ENCODE measurements at regions not wholly inside any gene's neighbourhood (a gene's known extent, or its start where the extent isn't known, plus 50 kb on each side); places are given as distances from the start of the nearest gene placed in this dataset.

DNA sequence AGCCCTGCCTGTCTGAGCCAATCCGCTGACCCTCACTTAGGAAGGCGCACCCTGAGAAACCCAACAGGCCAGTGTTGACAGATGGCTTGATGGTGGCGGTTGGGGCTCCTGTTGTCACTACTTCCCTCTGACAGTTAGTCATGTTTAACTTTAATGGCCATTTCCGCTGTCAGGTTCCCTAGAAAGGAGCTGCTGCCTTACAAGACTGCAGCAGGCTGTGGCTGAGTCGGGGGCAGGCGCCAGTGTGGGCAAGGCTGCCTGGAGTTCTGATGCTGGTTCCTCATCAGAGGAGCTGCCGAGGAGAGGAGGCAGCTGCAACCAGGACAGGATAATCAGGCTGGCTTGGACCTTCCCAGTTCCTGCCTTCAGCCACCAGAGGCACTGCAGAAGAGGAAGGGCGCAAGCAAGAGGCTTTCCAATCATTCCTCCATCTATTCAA, 223.2 kb upstream of the DYNLRB2 start:
- BruUV-seq (replicated peaks), result no TSS peak
- H3K36me3 ChIP-seq (ENCODE audit: control insufficient read depth, insufficient read depth, low read length), result no peaks in the 10 kb centered on the region
- ChIA-PET POLR2A (no interaction called here), CTCF (interaction anchor here (0.6 kb wide), 1 partner anchor 718 kb away, joined by 4 read pairs; no protein-coding TSS in a partner anchor)
- no peak overlapping the region for H3K27ac ChIP-seq (ENCODE audit: low read length)
- intact Hi-C loops (cut with micrococcal nuclease; ENCODE audit: unreplicated experiment) (no loop called here), in situ Hi-C loops (cut with HindIII; ENCODE audit: low pct_unique_long_range_greater_than_20kb, low sequenced_read_pairs) (no loop called here)
- H3K4me1 ChIP-seq (ENCODE audit: control insufficient read depth, insufficient read depth, low read length), result no peaks in the 10 kb centered on the region
- ATAC-seq (no peak), DNase-seq (ENCODE audit: low read depth, low spot score) (no peak)
- H3K4me3 ChIP-seq (ENCODE audit: low read depth in 2 of 2, low read length in 2 of 2), result no peak overlapping the region
- no peaks in the 10 kb centered on the region for H3K9me3 ChIP-seq (ENCODE audit: control insufficient read depth, insufficient read depth, low read depth, low read length)
- no peaks in the 10 kb centered on the region for H3K27me3 ChIP-seq (ENCODE audit: control insufficient read depth, insufficient read depth, low read length)
- TF ChIP-seq SIN3A (IDR thresholded peaks at IDR 0.05; ENCODE audit: borderline replicate concordance, insufficient read depth, low read depth, low read length), result no peak
- TF ChIP-seq TCF7L2 (IDR thresholded peaks at IDR 0.05; ENCODE audit: low read depth, low read length), result no peak
- TF ChIP-seq REST (IDR thresholded peaks at IDR 0.05; ENCODE audit: insufficient read depth in 1 of 2, low read depth in 2 of 2, low read length in 1 of 2), result no peak
- TF ChIP-seq, protein P1, sequence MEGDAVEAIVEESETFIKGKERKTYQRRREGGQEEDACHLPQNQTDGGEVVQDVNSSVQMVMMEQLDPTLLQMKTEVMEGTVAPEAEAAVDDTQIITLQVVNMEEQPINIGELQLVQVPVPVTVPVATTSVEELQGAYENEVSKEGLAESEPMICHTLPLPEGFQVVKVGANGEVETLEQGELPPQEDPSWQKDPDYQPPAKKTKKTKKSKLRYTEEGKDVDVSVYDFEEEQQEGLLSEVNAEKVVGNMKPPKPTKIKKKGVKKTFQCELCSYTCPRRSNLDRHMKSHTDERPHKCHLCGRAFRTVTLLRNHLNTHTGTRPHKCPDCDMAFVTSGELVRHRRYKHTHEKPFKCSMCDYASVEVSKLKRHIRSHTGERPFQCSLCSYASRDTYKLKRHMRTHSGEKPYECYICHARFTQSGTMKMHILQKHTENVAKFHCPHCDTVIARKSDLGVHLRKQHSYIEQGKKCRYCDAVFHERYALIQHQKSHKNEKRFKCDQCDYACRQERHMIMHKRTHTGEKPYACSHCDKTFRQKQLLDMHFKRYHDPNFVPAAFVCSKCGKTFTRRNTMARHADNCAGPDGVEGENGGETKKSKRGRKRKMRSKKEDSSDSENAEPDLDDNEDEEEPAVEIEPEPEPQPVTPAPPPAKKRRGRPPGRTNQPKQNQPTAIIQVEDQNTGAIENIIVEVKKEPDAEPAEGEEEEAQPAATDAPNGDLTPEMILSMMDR (IDR thresholded peaks at IDR 0.05), result no peak; the same call in 1 of the 2 replicates
- TF ChIP-seq POLR2AphosphoS5 (IDR thresholded peaks at IDR 0.05; ENCODE audit: low read depth, low read length), result no peak

GRCh38 chr16:80317116-80317515, 223.7 kb upstream of the DYNLRB2 start:
- in situ Hi-C loops (cut with HindIII; ENCODE audit: low pct_unique_long_range_greater_than_20kb, low sequenced_read_pairs) (no loop called here), intact Hi-C loops (cut with micrococcal nuclease; ENCODE audit: unreplicated experiment) (no loop called here)
- Histone ChIP-seq H3K27me3 (ENCODE audit: control insufficient read depth, insufficient read depth, low read length) (no peaks in the 10 kb centered on the region), H3K4me1 (ENCODE audit: control insufficient read depth, insufficient read depth, low read length) (no peaks in the 10 kb centered on the region), H3K4me3 (ENCODE audit: low read depth in 2 of 2, low read length in 2 of 2) (no peak overlapping the region), H3K27ac (ENCODE audit: low read length) (no peak overlapping the region), H3K36me3 (ENCODE audit: control insufficient read depth, insufficient read depth, low read length) (no peaks in the 10 kb centered on the region), H3K9me3 (ENCODE audit: control insufficient read depth, insufficient read depth, low read depth, low read length) (no peaks in the 10 kb centered on the region)
- DNase-seq (ENCODE audit: low read depth, low spot score) (no peak), ATAC-seq (no peak)
- TF ChIP-seq, protein P1 (IDR thresholded peaks at IDR 0.05), result no peak
- no peak for TF ChIP-seq TCF7L2 (IDR thresholded peaks at IDR 0.05; ENCODE audit: low read depth, low read length)
- no peak for TF ChIP-seq REST (IDR thresholded peaks at IDR 0.05; ENCODE audit: insufficient read depth in 1 of 2, low read depth in 2 of 2, low read length in 1 of 2)
- no peak for TF ChIP-seq POLR2AphosphoS5 (IDR thresholded peaks at IDR 0.05; ENCODE audit: low read depth, low read length)
- TF ChIP-seq SIN3A (IDR thresholded peaks at IDR 0.05; ENCODE audit: borderline replicate concordance, insufficient read depth, low read depth, low read length), result no peak
- POLR2A ChIA-PET, result no interaction called here
- BruUV-seq (replicated peaks), result no TSS peak
- CTCF ChIA-PET, result interaction anchor here (0.6 kb wide), 1 partner anchor 717 kb away, joined by 4 read pairs; no protein-coding TSS in a partner anchor
